ENCODE measurements at regions not wholly inside any gene's neighbourhood (a gene's known extent, or its start where the extent isn't known, plus 50 kb on each side); places are given as distances from the start of the nearest gene placed in this dataset.

DNA sequence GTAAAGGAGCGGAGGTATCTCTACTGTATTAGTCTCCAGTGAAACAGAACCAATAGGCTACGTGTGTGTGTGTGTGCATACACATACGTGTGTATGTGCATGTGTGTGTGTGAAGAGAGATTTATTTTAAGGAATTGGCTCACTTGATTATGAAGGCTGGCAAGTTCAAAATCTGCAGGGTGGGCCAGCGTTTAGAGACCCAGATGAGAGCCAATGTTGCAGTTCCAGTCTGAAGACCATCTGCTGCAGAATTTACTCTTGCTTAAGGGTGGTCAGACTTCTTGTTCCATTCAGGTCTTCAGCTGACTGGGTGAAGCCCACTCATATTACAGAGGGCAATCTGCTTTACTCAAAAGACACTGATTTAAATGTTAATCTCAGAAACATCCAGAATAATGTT is 119.2 kb downstream of the FGF18 start:
- Histone ChIP-seq H3K4me3 (ENCODE audit: insufficient read depth, low read length, poor library complexity, severe bottlenecking) (no peak overlapping the region), H3F3A (ENCODE audit: insufficient read depth) (no peaks in the 10 kb centered on the region), H3K27me3 (ENCODE audit: low read length) (no peaks in the 10 kb centered on the region), H3K9me3 (ENCODE audit: insufficient read depth, low read length) (no peaks in the 10 kb centered on the region), H2AFZ (ENCODE audit: low read depth, low read length, severe bottlenecking) (no peak overlapping the region), H3K9me2 (replicated peaks; ENCODE audit: insufficient read depth, low read length) (no peaks in the 10 kb centered on the region), H4K20me1 (ENCODE audit: low read depth, low read length) (no peaks in the 10 kb centered on the region), H3K36me3 (ENCODE audit: low read length) (no peaks in the 10 kb centered on the region), H3K79me2 (ENCODE audit: insufficient read depth, low read length) (no peaks in the 10 kb centered on the region), H3K9ac (ENCODE audit: low read length) (no peak overlapping the region), H3K4me2 (ENCODE audit: low read depth, low read length, poor library complexity, severe bottlenecking) (no peak overlapping the region), H3K27ac (ENCODE audit: low read depth, low read length) (no peak overlapping the region)
- no peak for TF ChIP-seq EZH2phosphoT487 (conservative IDR thresholded peaks at IDR 0.05; ENCODE audit: low read length)
- TF ChIP-seq, protein P1, sequence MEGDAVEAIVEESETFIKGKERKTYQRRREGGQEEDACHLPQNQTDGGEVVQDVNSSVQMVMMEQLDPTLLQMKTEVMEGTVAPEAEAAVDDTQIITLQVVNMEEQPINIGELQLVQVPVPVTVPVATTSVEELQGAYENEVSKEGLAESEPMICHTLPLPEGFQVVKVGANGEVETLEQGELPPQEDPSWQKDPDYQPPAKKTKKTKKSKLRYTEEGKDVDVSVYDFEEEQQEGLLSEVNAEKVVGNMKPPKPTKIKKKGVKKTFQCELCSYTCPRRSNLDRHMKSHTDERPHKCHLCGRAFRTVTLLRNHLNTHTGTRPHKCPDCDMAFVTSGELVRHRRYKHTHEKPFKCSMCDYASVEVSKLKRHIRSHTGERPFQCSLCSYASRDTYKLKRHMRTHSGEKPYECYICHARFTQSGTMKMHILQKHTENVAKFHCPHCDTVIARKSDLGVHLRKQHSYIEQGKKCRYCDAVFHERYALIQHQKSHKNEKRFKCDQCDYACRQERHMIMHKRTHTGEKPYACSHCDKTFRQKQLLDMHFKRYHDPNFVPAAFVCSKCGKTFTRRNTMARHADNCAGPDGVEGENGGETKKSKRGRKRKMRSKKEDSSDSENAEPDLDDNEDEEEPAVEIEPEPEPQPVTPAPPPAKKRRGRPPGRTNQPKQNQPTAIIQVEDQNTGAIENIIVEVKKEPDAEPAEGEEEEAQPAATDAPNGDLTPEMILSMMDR (IDR thresholded peaks at IDR 0.05; ENCODE audit: insufficient read depth, low read length, poor library complexity, severe bottlenecking), result no peak

DNA sequence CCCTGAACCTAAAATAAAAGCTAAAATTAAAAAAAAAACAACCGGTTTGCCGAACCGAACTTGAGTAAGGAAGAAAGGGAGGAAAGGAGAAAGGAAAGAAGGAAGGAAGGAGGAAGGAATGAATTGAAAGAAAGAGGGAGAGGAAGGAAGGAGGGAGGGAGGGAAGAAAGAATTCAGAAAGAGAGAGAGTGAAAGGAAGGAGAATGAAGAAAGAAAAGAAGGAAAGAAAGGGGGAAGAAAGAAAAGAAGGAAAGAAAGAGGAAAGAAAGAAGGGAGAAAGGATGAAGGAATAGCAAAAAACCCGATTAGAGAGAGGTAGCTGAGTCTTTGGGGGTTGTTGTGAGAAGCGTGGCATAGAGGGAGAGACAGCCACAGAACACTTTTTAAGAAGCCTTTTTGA is 121.4 kb downstream of the FGF18 start:
- no peak overlapping the region for H3K27ac ChIP-seq (ENCODE audit: low read depth, low read length)
- no peak overlapping the region for H3K9ac ChIP-seq (ENCODE audit: low read length)
- TF ChIP-seq, protein P1 (IDR thresholded peaks at IDR 0.05; ENCODE audit: insufficient read depth, low read length, poor library complexity, severe bottlenecking), result no peak
- TF ChIP-seq EZH2phosphoT487 (conservative IDR thresholded peaks at IDR 0.05; ENCODE audit: low read length), result no peak
- H3K9me3 ChIP-seq (ENCODE audit: insufficient read depth, low read length), result no peaks in the 10 kb centered on the region
- no peaks in the 10 kb centered on the region for H3K36me3 ChIP-seq (ENCODE audit: low read length)
- H3F3A ChIP-seq (ENCODE audit: insufficient read depth), result no peaks in the 10 kb centered on the region
- no peaks in the 10 kb centered on the region for H3K9me2 ChIP-seq (replicated peaks; ENCODE audit: insufficient read depth, low read length)
- H3K27me3 ChIP-seq (ENCODE audit: low read length), result no peaks in the 10 kb centered on the region
- H3K4me2 ChIP-seq (ENCODE audit: low read depth, low read length, poor library complexity, severe bottlenecking), result no peak overlapping the region
- H3K4me3 ChIP-seq (ENCODE audit: insufficient read depth, low read length, poor library complexity, severe bottlenecking), result no peak overlapping the region
- H2AFZ ChIP-seq (ENCODE audit: low read depth, low read length, severe bottlenecking), result no peak overlapping the region
- no peaks in the 10 kb centered on the region for H4K20me1 ChIP-seq (ENCODE audit: low read depth, low read length)
- H3K79me2 ChIP-seq (ENCODE audit: insufficient read depth, low read length), result no peaks in the 10 kb centered on the region

DNA sequence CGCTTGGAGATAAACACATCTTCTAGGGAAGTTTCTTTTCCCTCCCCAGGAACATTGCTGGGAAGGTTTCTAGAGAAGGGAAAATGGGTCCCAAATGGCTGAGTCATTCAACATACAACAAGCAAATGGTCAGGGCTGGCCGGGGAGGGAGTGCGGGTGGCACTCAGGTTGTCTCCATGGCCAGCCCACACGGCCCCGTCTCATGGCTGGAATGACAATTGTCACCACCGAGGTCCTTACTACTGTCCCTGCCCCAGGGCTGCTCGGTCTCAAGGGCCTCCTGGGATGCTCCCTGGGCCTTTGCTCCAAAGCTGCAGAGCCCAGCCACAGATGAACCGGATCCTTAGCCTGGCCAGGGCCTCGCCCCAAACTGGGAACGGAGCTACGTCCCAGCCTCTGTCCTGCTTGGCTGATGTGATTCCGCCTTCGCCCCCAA is 121.9 kb downstream of the FGF18 start:
- H3K4me2 ChIP-seq (ENCODE audit: low read depth, low read length, poor library complexity, severe bottlenecking), result no peak overlapping the region
- no peak overlapping the region for H3K27ac ChIP-seq (ENCODE audit: low read depth, low read length)
- H3K79me2 ChIP-seq (ENCODE audit: insufficient read depth, low read length), result no peaks in the 10 kb centered on the region
- H3K36me3 ChIP-seq (ENCODE audit: low read length), result no peaks in the 10 kb centered on the region
- TF ChIP-seq, protein P1 (IDR thresholded peaks at IDR 0.05; ENCODE audit: insufficient read depth, low read length, poor library complexity, severe bottlenecking), result no peak
- TF ChIP-seq EZH2phosphoT487 (conservative IDR thresholded peaks at IDR 0.05; ENCODE audit: low read length), result no peak
- no peak overlapping the region for H3K4me3 ChIP-seq (ENCODE audit: insufficient read depth, low read length, poor library complexity, severe bottlenecking)
- no peaks in the 10 kb centered on the region for H3K9me2 ChIP-seq (replicated peaks; ENCODE audit: insufficient read depth, low read length)
- H3K9ac ChIP-seq (ENCODE audit: low read length), result no peak overlapping the region
- H3K27me3 ChIP-seq (ENCODE audit: low read length), result no peaks in the 10 kb centered on the region
- no peaks in the 10 kb centered on the region for H3F3A ChIP-seq (ENCODE audit: insufficient read depth)
- no peaks in the 10 kb centered on the region for H3K9me3 ChIP-seq (ENCODE audit: insufficient read depth, low read length)
- H2AFZ ChIP-seq (ENCODE audit: low read depth, low read length, severe bottlenecking), result no peak overlapping the region
- H4K20me1 ChIP-seq (ENCODE audit: low read depth, low read length), result no peaks in the 10 kb centered on the region
